Spleen (tissue), 11 donors: ENCODE measurements at regions not wholly inside any gene's neighbourhood (a gene's known extent, or its start where the extent isn't known, plus 50 kb on each side); places are given as distances from the start of the nearest gene placed in this dataset.
"Not testable (repeated sequence)": the region's sequence is repeated elsewhere in the genome, so short reads cannot be mapped to it uniquely, and the experiment has no call there.

Source experiments
- DNase-seq: peaks from one replicate; pipeline ENCODE4 v3.0.0-alpha.2; 2020
- H3K27ac ChIP-seq, 8 donors: fragments of 200-600 bp; sonication (generic) in 7 of 8; 1 replicate in 4 of 8; 2 replicates in 4 of 8; pipeline versions ENCODE4 v1.5.0 to v1.8.0; 2016 to 2021; ENCODE audit warnings: inconsistent platforms in 4 of 8, mild to moderate bottlenecking in 4 of 8, moderate library complexity in 1 of 8
- H3K27me3 ChIP-seq, 7 donors: fragments of 200-600 bp; sonication (generic) in 6 of 7; replicated peaks in 1 of 7; 1 replicate in 4 of 7; 2 replicates in 3 of 7; pipeline versions ENCODE4 v1.5.0 to v1.8.0; 2016 to 2021; ENCODE audit warnings: inconsistent platforms in 3 of 7, mild to moderate bottlenecking in 1 of 7
- H3K36me3 ChIP-seq, 6 donors: fragments of 200-600 bp; sonication (generic) in 5 of 6; 1 replicate in 4 of 6; 2 replicates in 2 of 6; pipeline versions ENCODE4 v1.5.0 to v1.8.0; 2016 to 2021; ENCODE audit warnings: inconsistent platforms in 2 of 6
- H3K4me1 ChIP-seq, 6 donors: fragments of 200-600 bp; sonication (generic) in 5 of 6; 1 replicate in 3 of 6; 2 replicates in 3 of 6; pipeline versions ENCODE4 v1.5.0 to v1.8.0; 2016 to 2021; ENCODE audit warnings: inconsistent platforms in 3 of 6
- H3K4me3 ChIP-seq, 8 donors: fragments of 200-600 bp; sonication (generic) in 7 of 8; 1 replicate in 4 of 8; 2 replicates in 4 of 8; pipeline versions ENCODE4 v1.5.0 to v1.8.0; 2016 to 2021; ENCODE audit warnings: inconsistent platforms in 4 of 8, mild to moderate bottlenecking in 4 of 8, moderate library complexity in 2 of 8
- H3K9me3 ChIP-seq, 8 donors: fragments of 200-600 bp; sonication (generic) in 7 of 8; 1 replicate in 4 of 8; 2 replicates in 4 of 8; pipeline versions ENCODE4 v1.5.0 to v1.8.0; 2016 to 2021; ENCODE audit warnings: inconsistent platforms in 4 of 8
- CTCF ChIP-seq, 11 experiments: fragments of 200-600 bp in 7 of 11; fragments of 450-650 bp in 4 of 11; sonication (generic) in 4 of 11; IDR thresholded peaks in 8 of 11; conservative IDR thresholded peaks in 3 of 11; 1 replicate in 7 of 11; 2 replicates in 4 of 11; pipeline versions ENCODE4 v1.4.0 to v1.8.0; 2016 to 2021; ENCODE audit warnings: antibody characterized with exemption in 11 of 11, inconsistent platforms in 4 of 11, mild to moderate bottlenecking in 1 of 11
- POLR2A ChIP-seq, 3 donors: fragments of 450-650 bp; IDR thresholded peaks; one replicate each; pipeline ENCODE4 v1.5.1; 2017; ENCODE audit warnings: antibody characterized with exemption in 3 of 3, mild to moderate bottlenecking in 1 of 3
- POLR2AphosphoS5 ChIP-seq, 3 donors: sonication (generic); formaldehyde crosslinking; IDR thresholded peaks; one replicate each; pipeline ENCODE4 v1.5.1; 2017; ENCODE audit warnings: antibody characterized with exemption in 3 of 3
- WGBS, 5 donors: extraction: QIAGEN DNeasy Blood & Tissue Kit in 3 of 5; methylation state at CpG; one replicate each; pipeline versions ENCODE4 v1.1.5 to v1.1.7; 2013 to 2018; 5-methylcytosine and 5-hydroxymethylcytosine counted together
- intact Hi-C: fragments of 100-400 bp; cut with DNase I; formaldehyde crosslinking; loops from one replicate; pipeline ENCODE4 v1.15.0; 2023; ENCODE audit warnings: low total_unique reads
- donor health status: healthy with polysubstance abuse.
- donor health status: DM: no; HTN: no; CAD: no; lungs with moderate emphysema.
- donor health status: DM: no; HTN: no; CAD: no.
- donor health status: Bipolar disorder and iron deficiency.
- donor health status: healthy.
- donor health status: DM: no; HTN: no; CAD: no.
- donor health status: DM: yes; HTN: yes; CAD: no.

GRCh38 chr20:47974234-47974878 lies 189.1 kb upstream of the SULF2 start:
- Histone ChIP-seq H3K4me3 (no peak overlapping the region), H3K27me3 (peaks cover 0 to 31% (median 0%) of the 10 kb centered on the region in 7 donors), H3K27ac (no peak overlapping the region), H3K4me1 (peaks cover 0 to 26% (median 9%) of the 10 kb centered on the region in 6 donors), H3K36me3 (no peaks in the 10 kb centered on the region), H3K9me3 (no peaks in the 10 kb centered on the region)
- intact Hi-C loops, result no loop called here
- TF ChIP-seq POLR2A (IDR thresholded peaks at IDR 0.05), result no peak
- no peak for TF ChIP-seq CTCF (IDR thresholded peaks at IDR 0.05 in 8 of 11, conservative IDR thresholded peaks at IDR 0.05 in 3 of 11)
- TF ChIP-seq POLR2AphosphoS5 (IDR thresholded peaks at IDR 0.05), result no peak
- DNase-seq, result no peak
- WGBS, 5 donors, result 83 to 90% (median 87%) methylated on average over 8 of the region's 8 CpGs

GRCh38 chr20:47973519-47974233 lies 188.4 kb upstream of the SULF2 start:
- Histone ChIP-seq H3K4me1 (peaks cover 0 to 26% (median 9%) of the 10 kb centered on the region in 6 donors), H3K27me3 (peaks cover 0 to 31% (median 0%) of the 10 kb centered on the region in 7 donors), H3K4me3 (no peak overlapping the region), H3K36me3 (no peaks in the 10 kb centered on the region), H3K9me3 (no peaks in the 10 kb centered on the region), H3K27ac (no peak overlapping the region)
- intact Hi-C loops, result no loop called here
- 72 to 85% (median 73%) methylated on average over 17 to 26 of the region's 26 CpGs for WGBS, 5 donors
- peak; percentile 58 for DNase-seq
- TF ChIP-seq POLR2A (IDR thresholded peaks at IDR 0.05) (no peak), POLR2AphosphoS5 (IDR thresholded peaks at IDR 0.05) (no peak), CTCF (IDR thresholded peaks at IDR 0.05 in 8 of 11, conservative IDR thresholded peaks at IDR 0.05 in 3 of 11) (no peak)

- Histone ChIP-seq H3K36me3 (no peaks in the 10 kb centered on the region), H3K4me1 (peaks cover 0 to 26% (median 9%) of the 10 kb centered on the region in 6 donors), H3K27me3 (peaks cover 0 to 31% (median 0%) of the 10 kb centered on the region in 7 donors), H3K27ac (no peak overlapping the region), H3K4me3 (no peak overlapping the region), H3K9me3 (no peaks in the 10 kb centered on the region)
- DNase-seq, result peak; percentile 36
- no peak for TF ChIP-seq POLR2A (IDR thresholded peaks at IDR 0.05)
- intact Hi-C loops, result no loop called here
- WGBS, 5 donors, result 80 to 88% (median 83%) methylated on average over 17 of the region's 17 CpGs
Observed at GRCh38 chr20:47972916-47973309, 187.6 kb upstream of the SULF2 start.

GRCh38 chr20:47972297-47972915 lies 187.1 kb upstream of the SULF2 start:
- H3K9me3 ChIP-seq, H3K36me3 ChIP-seq, H3K27ac ChIP-seq, intact Hi-C loops: not testable (repeated sequence)
- peak in 2 of 11 experiments; percentile 7 to 30 for TF ChIP-seq CTCF (IDR thresholded peaks at IDR 0.05 in 8 of 11, conservative IDR thresholded peaks at IDR 0.05 in 3 of 11)
- TF ChIP-seq POLR2AphosphoS5 (IDR thresholded peaks at IDR 0.05), result peak in 2 of 3 donors; percentile 39 to 41
- peaks cover 0 to 26% (median 0%) of the 10 kb centered on the region in 7 donors for H3K27me3 ChIP-seq
- peak overlapping the region in 1 of 8 donors; percentile 35 for H3K4me3 ChIP-seq
- WGBS, 5 donors, result 27 to 38% (median 30%) methylated on average over 26 of the region's 26 CpGs
- DNase-seq, result peak; percentile 74
- H3K4me1 ChIP-seq, result peaks cover 0 to 26% (median 9%) of the 10 kb centered on the region in 6 donors
